ENCODE measurements at regions not wholly inside any gene's neighbourhood (a gene's known extent, or its start where the extent isn't known, plus 50 kb on each side); places are given as distances from the start of the nearest gene placed in this dataset.
"Not testable (repeated sequence)": the region's sequence is repeated elsewhere in the genome, so short reads cannot be mapped to it uniquely, and the experiment has no call there.

GRCh38 chrX:96579252-96579651, 105.4 kb upstream of the DIAPH2 start:
- H3K4me3 ChIP-seq (ENCODE audit: low read depth, poor library complexity, severe bottlenecking), result no peak overlapping the region
- DNase-seq (ENCODE audit: low spot score in 2 of 2), result no peak
- intact Hi-C loops (cut with DNase I; ENCODE audit: low total_unique reads), result no loop called here
- no peak for TF ChIP-seq CTCF (IDR thresholded peaks at IDR 0.05)
- no peak for TF ChIP-seq POLR2A (IDR thresholded peaks at IDR 0.05)

- 78 to 82% methylated on average over 2 of the region's 2 CpGs for WGBS, 2 donors
- no peak for TF ChIP-seq POLR2A (IDR thresholded peaks at IDR 0.05)
- TF ChIP-seq CTCF (IDR thresholded peaks at IDR 0.05), result no peak
- intact Hi-C loops (cut with DNase I; ENCODE audit: low total_unique reads), result no loop called here
- DNase-seq (ENCODE audit: low spot score in 2 of 2), result no peak
- no peak overlapping the region for H3K4me3 ChIP-seq (ENCODE audit: low read depth, poor library complexity, severe bottlenecking)
These were observed 94.2 kb upstream of the DIAPH2 start for GRCh38 chrX:96590403-96590802.

GRCh38 chrX:96591421-96591820, 93.2 kb upstream of the DIAPH2 start:
- DNase-seq (ENCODE audit: low spot score in 2 of 2), result peak in 1 of 2 donors; percentile 14
- TF ChIP-seq POLR2A (IDR thresholded peaks at IDR 0.05), result no peak
- TF ChIP-seq CTCF (IDR thresholded peaks at IDR 0.05), result no peak
- intact Hi-C loops (cut with DNase I; ENCODE audit: low total_unique reads), result no loop called here
- H3K4me3 ChIP-seq (ENCODE audit: low read depth, poor library complexity, severe bottlenecking), result no peak overlapping the region
- WGBS, 2 donors, result 33 to 55% methylated on average over 4 of the region's 4 CpGs

GRCh38 chrX:96597847-96598246, 86.8 kb upstream of the DIAPH2 start:
- intact Hi-C loops (cut with DNase I; ENCODE audit: low total_unique reads); H3K4me3 ChIP-seq (ENCODE audit: low read depth, poor library complexity, severe bottlenecking); DNase-seq (ENCODE audit: low spot score in 2 of 2): not testable (repeated sequence)
- whole genome bisulfite sequencing, 2 donors, result 91 to 96% methylated on average over 8 to 9 of the region's 9 CpGs

- no peak for TF ChIP-seq CTCF (IDR thresholded peaks at IDR 0.05)
- no peak overlapping the region for H3K4me3 ChIP-seq (ENCODE audit: low read depth, poor library complexity, severe bottlenecking)
- DNase-seq (ENCODE audit: low spot score in 2 of 2), result peak in 1 of 2 donors; percentile 19
- intact Hi-C loops (cut with DNase I; ENCODE audit: low total_unique reads), result no loop called here
- WGBS, 2 donors, result 45 to 69% methylated on average over 3 of the region's 3 CpGs
These were observed 72.9 kb upstream of the DIAPH2 start for GRCh38 chrX:96611619-96612362.

- no peak for DNase-seq (ENCODE audit: low spot score in 2 of 2)
- H3K4me3 ChIP-seq (ENCODE audit: low read depth, poor library complexity, severe bottlenecking), result no peak overlapping the region
- TF ChIP-seq CTCF (IDR thresholded peaks at IDR 0.05) (no peak), POLR2A (IDR thresholded peaks at IDR 0.05) (no peak)
- WGBS, 2 donors, result 74 to 76% methylated on average over 4 of the region's 4 CpGs
- intact Hi-C loops (cut with DNase I; ENCODE audit: low total_unique reads), result no loop called here
These were observed 69.2 kb upstream of the DIAPH2 start for GRCh38 chrX:96615448-96615847.
